ENCODE measurements at regions not wholly inside any gene's neighbourhood (a gene's known extent, or its start where the extent isn't known, plus 50 kb on each side); places are given as distances from the start of the nearest gene placed in this dataset.
"Not testable (repeated sequence)": the region's sequence is repeated elsewhere in the genome, so short reads cannot be mapped to it uniquely, and the experiment has no call there.

DNA sequence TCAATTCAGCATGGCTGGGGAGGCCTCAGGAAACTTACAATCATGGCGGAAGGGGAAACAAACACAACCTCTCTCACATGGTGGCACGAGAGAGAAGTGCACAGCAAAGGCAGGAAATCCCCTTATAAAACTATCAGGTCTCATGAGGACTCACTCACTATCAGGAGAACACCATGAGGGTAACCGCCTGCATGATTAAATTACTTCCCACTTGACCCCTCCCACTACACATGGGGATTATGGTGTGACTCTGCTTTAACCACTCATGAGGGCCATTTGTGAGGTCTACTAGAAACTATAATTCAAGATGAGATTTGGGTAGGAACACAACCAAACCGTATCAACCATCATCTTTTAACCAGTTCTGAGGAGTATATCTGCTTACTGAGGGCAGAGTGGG is 387.4 kb upstream of the NFIA start:
- TF ChIP-seq, protein P1, sequence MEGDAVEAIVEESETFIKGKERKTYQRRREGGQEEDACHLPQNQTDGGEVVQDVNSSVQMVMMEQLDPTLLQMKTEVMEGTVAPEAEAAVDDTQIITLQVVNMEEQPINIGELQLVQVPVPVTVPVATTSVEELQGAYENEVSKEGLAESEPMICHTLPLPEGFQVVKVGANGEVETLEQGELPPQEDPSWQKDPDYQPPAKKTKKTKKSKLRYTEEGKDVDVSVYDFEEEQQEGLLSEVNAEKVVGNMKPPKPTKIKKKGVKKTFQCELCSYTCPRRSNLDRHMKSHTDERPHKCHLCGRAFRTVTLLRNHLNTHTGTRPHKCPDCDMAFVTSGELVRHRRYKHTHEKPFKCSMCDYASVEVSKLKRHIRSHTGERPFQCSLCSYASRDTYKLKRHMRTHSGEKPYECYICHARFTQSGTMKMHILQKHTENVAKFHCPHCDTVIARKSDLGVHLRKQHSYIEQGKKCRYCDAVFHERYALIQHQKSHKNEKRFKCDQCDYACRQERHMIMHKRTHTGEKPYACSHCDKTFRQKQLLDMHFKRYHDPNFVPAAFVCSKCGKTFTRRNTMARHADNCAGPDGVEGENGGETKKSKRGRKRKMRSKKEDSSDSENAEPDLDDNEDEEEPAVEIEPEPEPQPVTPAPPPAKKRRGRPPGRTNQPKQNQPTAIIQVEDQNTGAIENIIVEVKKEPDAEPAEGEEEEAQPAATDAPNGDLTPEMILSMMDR (IDR thresholded peaks at IDR 0.05; ENCODE audit: low read depth, low read length), result no peak
- Histone ChIP-seq H3K4me3 (ENCODE audit: low read depth, low read length) (no peak overlapping the region), H3K36me3 (no peaks in the 10 kb centered on the region), H3K27me3 (no peaks in the 10 kb centered on the region), H3K4me1 (peaks cover 12% of the 10 kb centered on the region), H3K9me3 (no peaks in the 10 kb centered on the region)
- DNase-seq, result no peak

DNA sequence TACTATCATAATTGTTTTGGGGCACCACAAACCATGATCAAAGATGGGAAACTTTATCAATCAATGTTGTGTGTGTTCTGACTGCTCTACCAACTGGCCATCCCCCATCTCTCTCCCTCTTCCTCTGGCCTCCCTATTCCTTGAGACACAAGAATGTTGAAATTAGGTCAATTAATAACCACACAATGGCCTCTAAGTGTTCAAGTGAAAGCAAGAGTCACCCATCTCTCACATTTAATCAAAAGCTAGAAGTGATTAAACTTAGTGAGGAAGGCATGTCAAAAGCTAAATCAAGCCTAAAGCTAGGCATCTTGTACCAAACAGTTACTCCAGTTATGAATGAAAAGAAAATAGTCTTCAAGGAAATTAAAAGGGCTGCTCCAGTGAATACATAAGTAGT is 390.3 kb upstream of the NFIA start:
- TF ChIP-seq, protein P1 (IDR thresholded peaks at IDR 0.05; ENCODE audit: low read depth, low read length), result no peak
- H3K27me3 ChIP-seq, result no peaks in the 10 kb centered on the region

DNA sequence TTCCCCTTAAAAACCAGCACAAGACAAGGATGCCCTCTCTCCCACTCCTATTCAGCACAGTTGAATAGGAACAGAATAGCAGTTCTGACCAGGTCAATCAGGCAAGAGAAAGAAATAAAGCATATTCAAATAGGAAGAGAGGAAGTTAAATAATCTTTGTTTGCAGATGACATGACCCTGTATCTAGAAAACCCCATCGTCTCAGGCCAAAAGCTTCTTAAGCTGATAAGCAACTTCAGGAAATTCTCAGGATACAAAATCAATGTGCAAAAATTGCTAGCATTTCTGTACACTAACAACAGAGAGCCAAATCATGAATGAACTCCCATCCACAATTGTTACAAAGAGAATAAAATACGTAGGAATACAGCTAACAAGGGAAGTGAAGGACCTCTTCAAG is 394.1 kb upstream of the NFIA start:
- not testable (repeated sequence) for H3K27me3 ChIP-seq; H3K9me3 ChIP-seq; H3K36me3 ChIP-seq; H3K4me3 ChIP-seq (ENCODE audit: low read depth, low read length); DNase-seq; H3K4me1 ChIP-seq

More for the DNA sequence above, 390.3 kb upstream of the NFIA start:
- peaks cover 6% of the 10 kb centered on the region for H3K4me1 ChIP-seq
- no peak overlapping the region for H3K4me3 ChIP-seq (ENCODE audit: low read depth, low read length)
- H3K36me3 ChIP-seq, result no peaks in the 10 kb centered on the region
- H3K9me3 ChIP-seq, result no peaks in the 10 kb centered on the region
- DNase-seq, result no peak

DNA sequence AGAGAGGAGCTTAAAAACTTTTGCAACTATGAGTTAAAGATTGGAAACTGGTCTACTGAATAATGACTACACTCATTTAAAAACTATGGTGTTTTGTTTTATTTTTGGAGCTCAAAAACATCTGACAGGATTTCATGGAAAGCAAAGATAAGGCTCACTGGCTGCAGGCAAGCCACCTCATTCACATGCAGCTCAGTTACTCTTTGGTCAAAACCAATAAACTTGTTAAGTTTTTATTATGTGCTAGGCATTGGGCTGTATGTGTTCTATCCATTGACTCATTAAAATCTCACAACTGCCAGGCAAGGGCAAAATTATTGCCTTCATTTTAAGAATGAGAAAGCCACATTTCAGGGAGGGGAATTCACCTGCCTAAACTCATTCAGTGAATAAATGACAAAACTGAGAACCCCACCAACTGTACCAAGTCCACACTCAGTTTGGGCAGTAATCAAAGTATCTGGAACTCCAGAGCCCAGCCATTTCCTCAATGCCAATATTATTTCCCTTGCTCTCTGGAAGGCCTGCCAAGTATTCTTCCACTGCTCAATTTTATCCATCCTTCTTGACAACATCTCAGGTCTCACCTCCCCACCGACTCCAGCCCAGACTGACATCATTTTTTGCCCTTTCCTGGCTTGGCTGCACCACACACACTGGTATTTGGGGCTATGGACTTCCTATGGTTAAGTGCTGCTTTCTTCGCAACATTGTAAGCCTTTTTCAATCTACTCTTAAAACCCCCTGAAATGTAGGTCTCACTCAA is 401.1 kb upstream of the NFIA start:
- Histone ChIP-seq H3K4me1 (no peaks in the 10 kb centered on the region), H3K27me3 (no peaks in the 10 kb centered on the region), H3K36me3 (no peaks in the 10 kb centered on the region), H3K4me3 (ENCODE audit: low read depth, low read length) (no peak overlapping the region), H3K9me3 (no peaks in the 10 kb centered on the region)
- no peak for DNase-seq
- TF ChIP-seq, protein P1 (IDR thresholded peaks at IDR 0.05; ENCODE audit: low read depth, low read length), result no peak

DNA sequence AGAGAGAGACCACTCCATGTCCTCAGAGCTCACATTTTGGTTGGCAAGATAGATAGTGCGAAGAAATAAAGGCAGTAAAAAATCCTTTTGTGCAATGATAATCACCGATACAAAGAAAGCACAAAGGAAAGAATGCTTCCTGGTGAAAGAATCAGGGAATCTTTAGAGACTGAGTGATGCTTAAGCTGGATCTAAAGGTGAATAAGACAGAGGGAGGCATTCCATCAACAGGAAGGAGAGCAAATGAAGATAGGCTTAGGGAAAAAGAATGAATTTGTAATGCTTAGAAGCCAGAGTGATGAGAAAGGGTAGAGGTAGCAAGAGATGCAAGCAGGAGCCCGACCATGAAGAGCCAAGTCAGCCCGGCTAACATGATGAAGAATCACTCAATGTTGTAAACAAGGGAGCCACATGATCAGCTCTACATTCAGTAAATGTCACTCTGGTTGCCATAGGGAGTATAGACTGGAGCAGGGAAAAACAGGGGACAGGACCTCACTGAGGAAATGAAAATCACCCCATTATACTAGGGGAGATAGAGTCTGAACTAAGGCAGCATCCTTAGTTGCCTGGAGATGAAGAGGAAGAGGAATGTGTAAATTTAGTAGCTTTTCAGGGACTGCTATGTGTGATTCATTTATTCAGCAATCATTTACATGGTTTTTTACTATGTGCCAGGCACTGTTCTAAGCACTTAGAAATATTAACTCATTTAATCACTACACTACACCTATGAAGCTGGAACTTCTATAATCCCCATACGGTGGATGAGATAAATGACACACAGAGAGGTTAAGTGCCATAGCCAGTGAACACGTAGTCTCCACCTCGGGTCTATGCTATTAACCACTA is 402.6 kb upstream of the NFIA start:
- no peaks in the 10 kb centered on the region for H3K9me3 ChIP-seq
- no peaks in the 10 kb centered on the region for H3K4me1 ChIP-seq
- H3K36me3 ChIP-seq, result no peaks in the 10 kb centered on the region
- no peak overlapping the region for H3K4me3 ChIP-seq (ENCODE audit: low read depth, low read length)
- DNase-seq, result no peak
- TF ChIP-seq, protein P1 (IDR thresholded peaks at IDR 0.05; ENCODE audit: low read depth, low read length), result no peak
- H3K27me3 ChIP-seq, result no peaks in the 10 kb centered on the region

DNA sequence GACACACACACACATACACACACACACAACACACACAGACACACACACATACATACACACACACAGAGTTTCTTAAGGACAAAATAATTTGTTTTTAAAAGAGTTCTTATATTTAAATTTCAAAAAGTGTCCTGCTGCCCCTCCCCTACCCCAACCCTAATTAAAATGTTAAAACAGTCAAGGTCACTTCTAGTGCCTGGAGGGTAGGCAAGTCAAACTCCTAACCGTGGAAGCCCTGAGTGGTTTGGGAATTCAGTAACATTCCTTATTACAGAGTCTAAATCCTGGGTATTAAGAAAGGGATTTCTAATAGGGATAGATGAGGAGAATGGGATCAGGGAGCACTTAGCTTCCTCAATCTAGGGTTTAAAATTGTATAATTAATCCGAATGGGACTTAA is 403.6 kb upstream of the NFIA start:
- Histone ChIP-seq H3K9me3 (no peaks in the 10 kb centered on the region), H3K27me3 (no peaks in the 10 kb centered on the region), H3K4me3 (ENCODE audit: low read depth, low read length) (no peak overlapping the region), H3K4me1 (no peaks in the 10 kb centered on the region), H3K36me3 (no peaks in the 10 kb centered on the region)
- TF ChIP-seq, protein P1 (IDR thresholded peaks at IDR 0.05; ENCODE audit: low read depth, low read length), result no peak
- DNase-seq, result no peak
